ENCODE measurements at regions not wholly inside any gene's neighbourhood (a gene's known extent, or its start where the extent isn't known, plus 50 kb on each side); places are given as distances from the start of the nearest gene placed in this dataset.

DNA sequence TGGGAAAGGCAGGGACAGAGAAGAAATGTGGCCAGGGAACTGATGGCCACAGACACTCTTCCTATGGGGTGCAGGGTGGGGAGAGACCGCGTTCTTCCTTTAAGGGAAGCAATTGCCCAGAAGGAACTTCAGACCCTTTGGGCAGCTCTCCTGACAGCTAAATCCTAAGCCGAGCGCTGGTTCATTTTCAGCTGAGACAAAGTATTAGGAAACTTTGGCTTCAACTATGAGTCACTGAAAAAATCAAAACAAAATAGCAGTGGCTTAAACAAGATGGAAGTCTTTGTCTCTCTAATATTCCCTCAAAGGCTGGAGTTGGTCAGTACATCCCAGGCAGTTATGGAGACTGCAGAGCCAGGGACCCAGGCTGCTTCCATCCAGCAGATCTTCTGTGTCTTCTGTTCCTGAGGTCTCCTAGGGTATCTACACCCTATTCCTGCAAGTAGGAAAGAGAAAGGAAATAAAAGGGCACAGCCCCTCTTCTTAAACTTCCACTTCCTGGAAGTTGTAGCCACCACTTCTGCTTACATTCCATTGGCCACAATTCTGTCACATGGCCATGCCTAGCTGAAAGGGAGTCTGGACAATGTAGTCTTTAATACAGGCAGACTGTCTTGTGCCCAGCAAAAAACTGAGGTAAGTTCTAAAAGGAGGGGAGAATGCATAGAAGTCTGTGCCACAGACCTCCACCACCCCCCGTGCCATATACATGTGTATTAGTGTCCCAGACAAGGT, 163.5 kb downstream of the KATNAL1 start (continued):
- TF ChIP-seq, protein P1, sequence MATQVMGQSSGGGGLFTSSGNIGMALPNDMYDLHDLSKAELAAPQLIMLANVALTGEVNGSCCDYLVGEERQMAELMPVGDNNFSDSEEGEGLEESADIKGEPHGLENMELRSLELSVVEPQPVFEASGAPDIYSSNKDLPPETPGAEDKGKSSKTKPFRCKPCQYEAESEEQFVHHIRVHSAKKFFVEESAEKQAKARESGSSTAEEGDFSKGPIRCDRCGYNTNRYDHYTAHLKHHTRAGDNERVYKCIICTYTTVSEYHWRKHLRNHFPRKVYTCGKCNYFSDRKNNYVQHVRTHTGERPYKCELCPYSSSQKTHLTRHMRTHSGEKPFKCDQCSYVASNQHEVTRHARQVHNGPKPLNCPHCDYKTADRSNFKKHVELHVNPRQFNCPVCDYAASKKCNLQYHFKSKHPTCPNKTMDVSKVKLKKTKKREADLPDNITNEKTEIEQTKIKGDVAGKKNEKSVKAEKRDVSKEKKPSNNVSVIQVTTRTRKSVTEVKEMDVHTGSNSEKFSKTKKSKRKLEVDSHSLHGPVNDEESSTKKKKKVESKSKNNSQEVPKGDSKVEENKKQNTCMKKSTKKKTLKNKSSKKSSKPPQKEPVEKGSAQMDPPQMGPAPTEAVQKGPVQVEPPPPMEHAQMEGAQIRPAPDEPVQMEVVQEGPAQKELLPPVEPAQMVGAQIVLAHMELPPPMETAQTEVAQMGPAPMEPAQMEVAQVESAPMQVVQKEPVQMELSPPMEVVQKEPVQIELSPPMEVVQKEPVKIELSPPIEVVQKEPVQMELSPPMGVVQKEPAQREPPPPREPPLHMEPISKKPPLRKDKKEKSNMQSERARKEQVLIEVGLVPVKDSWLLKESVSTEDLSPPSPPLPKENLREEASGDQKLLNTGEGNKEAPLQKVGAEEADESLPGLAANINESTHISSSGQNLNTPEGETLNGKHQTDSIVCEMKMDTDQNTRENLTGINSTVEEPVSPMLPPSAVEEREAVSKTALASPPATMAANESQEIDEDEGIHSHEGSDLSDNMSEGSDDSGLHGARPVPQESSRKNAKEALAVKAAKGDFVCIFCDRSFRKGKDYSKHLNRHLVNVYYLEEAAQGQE (IDR thresholded peaks at IDR 0.05): no peak

DNA sequence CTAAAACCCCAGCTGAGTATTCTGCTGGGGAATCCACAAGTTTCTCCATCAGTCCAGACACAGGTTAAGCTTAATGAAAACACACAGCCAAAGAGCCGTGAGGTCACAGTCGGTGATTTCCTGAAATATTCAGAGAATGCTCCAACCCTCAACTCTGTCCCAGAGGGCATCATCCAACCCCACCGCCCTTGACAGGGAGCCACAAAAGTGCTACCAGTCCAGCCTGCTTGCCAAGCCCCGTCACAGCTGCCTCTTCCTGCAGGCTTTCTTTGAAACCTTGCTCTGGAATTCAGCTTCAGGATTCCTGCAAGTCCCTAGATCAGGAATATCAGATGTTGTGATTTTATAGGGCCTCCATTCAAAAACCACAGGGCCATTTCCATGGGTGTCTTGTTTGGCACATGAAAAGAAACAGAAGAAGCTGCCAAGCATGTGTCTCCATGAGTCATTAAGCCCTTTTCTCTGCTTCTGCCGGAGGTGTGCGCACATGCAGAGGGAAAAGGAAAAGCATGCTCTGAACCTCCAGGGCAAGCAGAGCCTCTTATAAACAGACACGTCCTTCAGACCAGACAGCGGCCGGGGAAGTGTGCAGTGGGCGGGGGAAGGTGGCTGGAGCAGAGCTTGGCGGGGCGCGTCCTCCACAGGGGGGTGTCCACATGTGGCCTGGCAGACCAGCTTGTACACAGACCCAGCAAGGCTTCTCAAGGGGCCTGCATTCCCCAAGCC, 164.7 kb downstream of the KATNAL1 start:
- TF ChIP-seq SP1 (IDR thresholded peaks at IDR 0.05) (no peak), GABPA (IDR thresholded peaks at IDR 0.05 in 1 of 2, conservative IDR thresholded peaks at IDR 0.05 in 1 of 2) (no peak), NR2F2 (IDR thresholded peaks at IDR 0.05) (no peak), HNF4A (conservative IDR thresholded peaks at IDR 0.05) (no peak), YY1 (IDR thresholded peaks at IDR 0.05) (no peak), JUND (IDR thresholded peaks at IDR 0.05) (no peak), ZBTB33 (IDR thresholded peaks at IDR 0.05) (no peak), MAX (IDR thresholded peaks at IDR 0.05) (no peak), FOXA1 (IDR thresholded peaks at IDR 0.05) (no peak), TAF1 (conservative IDR thresholded peaks at IDR 0.05) (no peak), RXRA (IDR thresholded peaks at IDR 0.05) (no peak), HNF4G (IDR thresholded peaks at IDR 0.05) (no peak), FOXA2 (IDR thresholded peaks at IDR 0.05) (no peak), RAD21 (IDR thresholded peaks at IDR 0.05) (no peak), EGR1 (IDR thresholded peaks at IDR 0.05; ENCODE audit: low read depth in 2 of 2) (no peak)
- TF ChIP-seq, protein P2, sequence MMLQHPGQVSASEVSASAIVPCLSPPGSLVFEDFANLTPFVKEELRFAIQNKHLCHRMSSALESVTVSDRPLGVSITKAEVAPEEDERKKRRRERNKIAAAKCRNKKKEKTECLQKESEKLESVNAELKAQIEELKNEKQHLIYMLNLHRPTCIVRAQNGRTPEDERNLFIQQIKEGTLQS (IDR thresholded peaks at IDR 0.05): no peak
- TF ChIP-seq, protein P1 (IDR thresholded peaks at IDR 0.05): no peak
- TF ChIP-seq, protein P3, sequence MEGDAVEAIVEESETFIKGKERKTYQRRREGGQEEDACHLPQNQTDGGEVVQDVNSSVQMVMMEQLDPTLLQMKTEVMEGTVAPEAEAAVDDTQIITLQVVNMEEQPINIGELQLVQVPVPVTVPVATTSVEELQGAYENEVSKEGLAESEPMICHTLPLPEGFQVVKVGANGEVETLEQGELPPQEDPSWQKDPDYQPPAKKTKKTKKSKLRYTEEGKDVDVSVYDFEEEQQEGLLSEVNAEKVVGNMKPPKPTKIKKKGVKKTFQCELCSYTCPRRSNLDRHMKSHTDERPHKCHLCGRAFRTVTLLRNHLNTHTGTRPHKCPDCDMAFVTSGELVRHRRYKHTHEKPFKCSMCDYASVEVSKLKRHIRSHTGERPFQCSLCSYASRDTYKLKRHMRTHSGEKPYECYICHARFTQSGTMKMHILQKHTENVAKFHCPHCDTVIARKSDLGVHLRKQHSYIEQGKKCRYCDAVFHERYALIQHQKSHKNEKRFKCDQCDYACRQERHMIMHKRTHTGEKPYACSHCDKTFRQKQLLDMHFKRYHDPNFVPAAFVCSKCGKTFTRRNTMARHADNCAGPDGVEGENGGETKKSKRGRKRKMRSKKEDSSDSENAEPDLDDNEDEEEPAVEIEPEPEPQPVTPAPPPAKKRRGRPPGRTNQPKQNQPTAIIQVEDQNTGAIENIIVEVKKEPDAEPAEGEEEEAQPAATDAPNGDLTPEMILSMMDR (IDR thresholded peaks at IDR 0.05; ENCODE audit: low read depth, low read length, missing input control): no peak
- Histone ChIP-seq H3K27me3 (ENCODE audit: control insufficient read depth in 4 of 4, insufficient read depth in 4 of 4, low read length in 3 of 4) (peaks cover 0 to 3% (median 0%) of the 10 kb centered on the region in 4 donors), H3K36me3 (ENCODE audit: control insufficient read depth in 4 of 4, insufficient read depth in 3 of 4, low read depth in 1 of 4, low read length in 3 of 4) (no peaks in the 10 kb centered on the region), H3K4me1 (ENCODE audit: control insufficient read depth in 4 of 4, insufficient read depth in 4 of 4, low read length in 3 of 4) (no peaks in the 10 kb centered on the region), H3K27ac (ENCODE audit: low read depth in 1 of 2, low read length in 2 of 2) (no peak overlapping the region), H3K9ac (ENCODE audit: low read depth in 1 of 2, low read length in 2 of 2) (no peak overlapping the region), H3K9me3 (ENCODE audit: control insufficient read depth in 4 of 4, low read length in 3 of 4) (no peaks in the 10 kb centered on the region), H3K4me3 (ENCODE audit: low read depth in 1 of 3, low read length in 3 of 3) (no peak overlapping the region)
- 58% methylated on average over 13 of the region's 13 CpGs for WGBS
- no peak for DNase-seq (ENCODE audit: low spot score)

Measured in liver (tissue), 8 donors.